ENCODE measurements at regions not wholly inside any gene's neighbourhood (a gene's known extent, or its start where the extent isn't known, plus 50 kb on each side); places are given as distances from the start of the nearest gene placed in this dataset.

GRCh38 chr10:2054728-2055127 lies 317.4 kb upstream of the ADARB2 start:
- H3K4me2 ChIP-seq (ENCODE audit: low read length, poor library complexity, severe bottlenecking) = no peak overlapping the region
- H3K4me3 ChIP-seq (ENCODE audit: insufficient read depth in 1 of 2, low read depth in 1 of 2, low read length in 2 of 2) = no peak overlapping the region
- no peak for DNase-seq
- no peak overlapping the region for H2BK15ac ChIP-seq (ENCODE audit: low read depth, poor library complexity, severe bottlenecking)
- no peak overlapping the region for H3K4ac ChIP-seq (ENCODE audit: low read depth in 1 of 2, low read length in 2 of 2)
- no peak overlapping the region for H3K14ac ChIP-seq (ENCODE audit: low read length in 2 of 2)
- 68% methylated on average over 3 of the region's 3 CpGs for WGBS
- H3K27ac ChIP-seq (ENCODE audit: low read length, poor library complexity, severe bottlenecking) = no peak overlapping the region
- H3K9ac ChIP-seq (ENCODE audit: low read length) = no peak overlapping the region
- H4K91ac ChIP-seq (ENCODE audit: low read length) = no peak overlapping the region
- H2BK5ac ChIP-seq (ENCODE audit: low read depth, low read length, poor library complexity, severe bottlenecking) = no peak overlapping the region
- no peaks in the 10 kb centered on the region for H3K79me1 ChIP-seq (replicated peaks; ENCODE audit: low read length, poor library complexity, severe bottlenecking)
- no peaks in the 10 kb centered on the region for H3K4me1 ChIP-seq (ENCODE audit: control insufficient read depth, insufficient read depth, low read depth, low read length)
- H2AFZ ChIP-seq (ENCODE audit: low read depth, low read length) = no peak overlapping the region
- H3K18ac ChIP-seq (ENCODE audit: low read depth in 1 of 2, low read length in 2 of 2) = no peak overlapping the region
- no peak overlapping the region for H2BK12ac ChIP-seq (ENCODE audit: low read length in 2 of 2)
- H3K9me3 ChIP-seq (ENCODE audit: control insufficient read depth, low read length) = peaks cover 13% of the 10 kb centered on the region
- no peak overlapping the region for H3K23ac ChIP-seq (ENCODE audit: low read length in 2 of 2)
- no peaks in the 10 kb centered on the region for H3K27me3 ChIP-seq (ENCODE audit: control insufficient read depth in 1 of 2, insufficient read depth in 1 of 2, low read length in 2 of 2)
- no peak overlapping the region for H2AK5ac ChIP-seq (ENCODE audit: low read length, severe bottlenecking)
- H3K36me3 ChIP-seq (ENCODE audit: control insufficient read depth in 1 of 2, insufficient read depth in 2 of 2, low read depth in 1 of 2, low read length in 2 of 2) = no peaks in the 10 kb centered on the region
- H2BK120ac ChIP-seq (ENCODE audit: low read depth, low read length) = no peak overlapping the region
- H4K8ac ChIP-seq (ENCODE audit: low read length) = no peak overlapping the region

- no peak overlapping the region for H3K14ac ChIP-seq (ENCODE audit: low read length in 2 of 2)
- H3K23ac ChIP-seq (ENCODE audit: low read length in 2 of 2) = no peak overlapping the region
- no peaks in the 10 kb centered on the region for H3K36me3 ChIP-seq (ENCODE audit: control insufficient read depth in 1 of 2, insufficient read depth in 2 of 2, low read depth in 1 of 2, low read length in 2 of 2)
- H3K4ac ChIP-seq (ENCODE audit: low read depth in 1 of 2, low read length in 2 of 2) = no peak overlapping the region
- no peak overlapping the region for H2AK5ac ChIP-seq (ENCODE audit: low read length, severe bottlenecking)
- no peak overlapping the region for H3K4me3 ChIP-seq (ENCODE audit: insufficient read depth in 1 of 2, low read depth in 1 of 2, low read length in 2 of 2)
- H4K8ac ChIP-seq (ENCODE audit: low read length) = no peak overlapping the region
- DNase-seq = no peak
- no peak overlapping the region for H3K4me2 ChIP-seq (ENCODE audit: low read length, poor library complexity, severe bottlenecking)
- H2BK120ac ChIP-seq (ENCODE audit: low read depth, low read length) = no peak overlapping the region
- H3K27ac ChIP-seq (ENCODE audit: low read length, poor library complexity, severe bottlenecking) = no peak overlapping the region
- H4K91ac ChIP-seq (ENCODE audit: low read length) = no peak overlapping the region
- no peaks in the 10 kb centered on the region for H3K79me1 ChIP-seq (replicated peaks; ENCODE audit: low read length, poor library complexity, severe bottlenecking)
- H3K9me3 ChIP-seq (ENCODE audit: control insufficient read depth, low read length) = peaks cover 14% of the 10 kb centered on the region
- H2BK12ac ChIP-seq (ENCODE audit: low read length in 2 of 2) = no peak overlapping the region
- H3K27me3 ChIP-seq (ENCODE audit: control insufficient read depth in 1 of 2, insufficient read depth in 1 of 2, low read length in 2 of 2) = no peaks in the 10 kb centered on the region
- no peak overlapping the region for H3K18ac ChIP-seq (ENCODE audit: low read depth in 1 of 2, low read length in 2 of 2)
- no peak overlapping the region for H3K9ac ChIP-seq (ENCODE audit: low read length)
- no peak overlapping the region for H2AFZ ChIP-seq (ENCODE audit: low read depth, low read length)
- no peaks in the 10 kb centered on the region for H3K4me1 ChIP-seq (ENCODE audit: control insufficient read depth, insufficient read depth, low read depth, low read length)
- 89% methylated on average over 3 of the region's 5 CpGs for whole genome bisulfite sequencing
- no peak overlapping the region for H2BK15ac ChIP-seq (ENCODE audit: low read depth, poor library complexity, severe bottlenecking)
- no peak overlapping the region for H2BK5ac ChIP-seq (ENCODE audit: low read depth, low read length, poor library complexity, severe bottlenecking)
Measured at GRCh38 chr10:2053805-2054204, 316.5 kb upstream of the ADARB2 start.

- no peak overlapping the region for H3K23ac ChIP-seq (ENCODE audit: low read length in 2 of 2)
- H3K27ac ChIP-seq (ENCODE audit: low read length, poor library complexity, severe bottlenecking) = no peak overlapping the region
- no peak for DNase-seq
Measured at GRCh38 chr10:2051108-2051507, 313.8 kb upstream of the ADARB2 start.

GRCh38 chr10:2049560-2049959 lies 312.2 kb upstream of the ADARB2 start:
- H3K36me3 ChIP-seq (ENCODE audit: control insufficient read depth in 1 of 2, insufficient read depth in 2 of 2, low read depth in 1 of 2, low read length in 2 of 2) = no peaks in the 10 kb centered on the region
- H2BK120ac ChIP-seq (ENCODE audit: low read depth, low read length) = no peak overlapping the region
- H3K79me1 ChIP-seq (replicated peaks; ENCODE audit: low read length, poor library complexity, severe bottlenecking) = no peaks in the 10 kb centered on the region
- no peak overlapping the region for H3K18ac ChIP-seq (ENCODE audit: low read depth in 1 of 2, low read length in 2 of 2)
- no peak overlapping the region for H2BK5ac ChIP-seq (ENCODE audit: low read depth, low read length, poor library complexity, severe bottlenecking)
- no peak overlapping the region for H3K14ac ChIP-seq (ENCODE audit: low read length in 2 of 2)
- no peak overlapping the region for H2BK12ac ChIP-seq (ENCODE audit: low read length in 2 of 2)
- no peak overlapping the region for H3K4me2 ChIP-seq (ENCODE audit: low read length, poor library complexity, severe bottlenecking)
- H3K27me3 ChIP-seq (ENCODE audit: control insufficient read depth in 1 of 2, insufficient read depth in 1 of 2, low read length in 2 of 2) = no peaks in the 10 kb centered on the region
- H3K9ac ChIP-seq (ENCODE audit: low read length) = no peak overlapping the region
- H2AFZ ChIP-seq (ENCODE audit: low read depth, low read length) = no peak overlapping the region
- no peak overlapping the region for H4K8ac ChIP-seq (ENCODE audit: low read length)
- H3K23ac ChIP-seq (ENCODE audit: low read length in 2 of 2) = no peak overlapping the region
- no peak overlapping the region for H3K27ac ChIP-seq (ENCODE audit: low read length, poor library complexity, severe bottlenecking)
- H4K91ac ChIP-seq (ENCODE audit: low read length) = no peak overlapping the region
- no peak for DNase-seq
- no peak overlapping the region for H3K4ac ChIP-seq (ENCODE audit: low read depth in 1 of 2, low read length in 2 of 2)
- H3K4me1 ChIP-seq (ENCODE audit: control insufficient read depth, insufficient read depth, low read depth, low read length) = no peaks in the 10 kb centered on the region
- peaks cover 28% of the 10 kb centered on the region for H3K9me3 ChIP-seq (ENCODE audit: control insufficient read depth, low read length)
- no peak overlapping the region for H3K4me3 ChIP-seq (ENCODE audit: insufficient read depth in 1 of 2, low read depth in 1 of 2, low read length in 2 of 2)
- no peak overlapping the region for H2BK15ac ChIP-seq (ENCODE audit: low read depth, poor library complexity, severe bottlenecking)
- H2AK5ac ChIP-seq (ENCODE audit: low read length, severe bottlenecking) = no peak overlapping the region

More at GRCh38 chr10:2051108-2051507, 313.8 kb upstream of the ADARB2 start:
- Histone ChIP-seq H3K9ac (ENCODE audit: low read length) (no peak overlapping the region), H2BK15ac (ENCODE audit: low read depth, poor library complexity, severe bottlenecking) (no peak overlapping the region), H3K9me3 (ENCODE audit: control insufficient read depth, low read length) (peaks cover 18% of the 10 kb centered on the region), H3K4me1 (ENCODE audit: control insufficient read depth, insufficient read depth, low read depth, low read length) (no peaks in the 10 kb centered on the region), H4K8ac (ENCODE audit: low read length) (no peak overlapping the region), H3K79me1 (replicated peaks; ENCODE audit: low read length, poor library complexity, severe bottlenecking) (no peaks in the 10 kb centered on the region), H3K4me3 (ENCODE audit: insufficient read depth in 1 of 2, low read depth in 1 of 2, low read length in 2 of 2) (no peak overlapping the region), H3K18ac (ENCODE audit: low read depth in 1 of 2, low read length in 2 of 2) (no peak overlapping the region), H3K27me3 (ENCODE audit: control insufficient read depth in 1 of 2, insufficient read depth in 1 of 2, low read length in 2 of 2) (no peaks in the 10 kb centered on the region), H3K36me3 (ENCODE audit: control insufficient read depth in 1 of 2, insufficient read depth in 2 of 2, low read depth in 1 of 2, low read length in 2 of 2) (no peaks in the 10 kb centered on the region), H4K91ac (ENCODE audit: low read length) (no peak overlapping the region), H3K4me2 (ENCODE audit: low read length, poor library complexity, severe bottlenecking) (no peak overlapping the region), H2BK5ac (ENCODE audit: low read depth, low read length, poor library complexity, severe bottlenecking) (no peak overlapping the region), H2BK12ac (ENCODE audit: low read length in 2 of 2) (no peak overlapping the region), H3K4ac (ENCODE audit: low read depth in 1 of 2, low read length in 2 of 2) (no peak overlapping the region), H2BK120ac (ENCODE audit: low read depth, low read length) (no peak overlapping the region), H2AK5ac (ENCODE audit: low read length, severe bottlenecking) (no peak overlapping the region), H2AFZ (ENCODE audit: low read depth, low read length) (no peak overlapping the region), H3K14ac (ENCODE audit: low read length in 2 of 2) (no peak overlapping the region)
- 85% methylated on average over 7 of the region's 7 CpGs for WGBS

Data from mesenchymal stem cell (in vitro differentiated cells and primary cell).